Liver (tissue), 8 donors: ENCODE measurements at regions not wholly inside any gene's neighbourhood (a gene's known extent, or its start where the extent isn't known, plus 50 kb on each side); places are given as distances from the start of the nearest gene placed in this dataset.
A peak's percentile ranks its signal among the peaks of the same experiment; 100 is the strongest.

Source experiments
- DNase-seq: peaks from one replicate; pipeline ENCODE4 v3.0.0-alpha.2; 2017; ENCODE audit warnings: low spot score
- H3K27ac ChIP-seq, 2 donors: one replicate each; pipeline ENCODE4 v1.7.0; 2013; ENCODE audit warnings: inconsistent platforms in 2 of 2, low read length in 2 of 2, control low read depth in 1 of 2, low read depth in 1 of 2, mild to moderate bottlenecking in 1 of 2
- H3K27me3 ChIP-seq, 4 donors: one replicate each; pipeline versions ENCODE4 v1.6.1 to v1.7.0; 2013; ENCODE audit warnings: low read length in 3 of 4, inconsistent platforms in 1 of 4, mild to moderate bottlenecking in 1 of 4, moderate library complexity in 1 of 4; ENCODE audit not compliant: control insufficient read depth in 4 of 4, insufficient read depth in 4 of 4
- H3K36me3 ChIP-seq, 4 donors: one replicate each; pipeline versions ENCODE4 v1.6.1 to v1.7.0; 2013; ENCODE audit warnings: low read length in 3 of 4, mild to moderate bottlenecking in 3 of 4, low read depth in 1 of 4, moderate library complexity in 1 of 4; ENCODE audit not compliant: control insufficient read depth in 4 of 4, insufficient read depth in 3 of 4
- H3K4me1 ChIP-seq, 4 donors: one replicate each; pipeline versions ENCODE4 v1.6.1 to v1.7.0; 2013; ENCODE audit warnings: low read length in 3 of 4, mild to moderate bottlenecking in 3 of 4, moderate library complexity in 1 of 4; ENCODE audit not compliant: control insufficient read depth in 4 of 4, insufficient read depth in 4 of 4
- H3K4me3 ChIP-seq, 3 donors: one replicate each; pipeline versions ENCODE4 v1.6.1 to v1.7.0; 2013; ENCODE audit warnings: low read length in 3 of 3, control low read depth in 1 of 3, low read depth in 1 of 3, mild to moderate bottlenecking in 1 of 3
- H3K9ac ChIP-seq, 2 donors: one replicate each; pipeline ENCODE4 v1.7.0; 2013; ENCODE audit warnings: low read length in 2 of 2, mild to moderate bottlenecking in 2 of 2, moderate library complexity in 2 of 2, control low read depth in 1 of 2, low read depth in 1 of 2
- H3K9me3 ChIP-seq, 4 donors: one replicate each; pipeline versions ENCODE4 v1.6.1 to v1.7.0; 2013; ENCODE audit warnings: low read length in 3 of 4; ENCODE audit not compliant: control insufficient read depth in 4 of 4
- EGR1 ChIP-seq, 2 donors: IDR thresholded peaks; 2 replicates each; pipeline ENCODE4 v1.6.1; 2016 to 2018; ENCODE audit warnings: antibody characterized with exemption in 2 of 2, low read depth in 2 of 2
- FOXA1 ChIP-seq: IDR thresholded peaks from 2 replicates; pipeline ENCODE4 v1.6.1; 2016; ENCODE audit warnings: antibody characterized with exemption
- FOXA2 ChIP-seq: IDR thresholded peaks from 2 replicates; pipeline ENCODE4 v1.6.1; 2016; ENCODE audit warnings: antibody characterized with exemption
- GABPA ChIP-seq, 2 donors: IDR thresholded peaks in 1 of 2; conservative IDR thresholded peaks in 1 of 2; 2 replicates each; pipeline ENCODE4 v1.6.1; 2016; ENCODE audit warnings: antibody characterized with exemption in 2 of 2, mild to moderate bottlenecking in 1 of 2, moderate library complexity in 1 of 2
- HNF4A ChIP-seq, 2 donors: conservative IDR thresholded peaks; 2 replicates each; pipeline ENCODE4 v1.6.1; 2016; ENCODE audit warnings: antibody characterized with exemption in 2 of 2, mild to moderate bottlenecking in 2 of 2
- HNF4G ChIP-seq: IDR thresholded peaks from 2 replicates; pipeline ENCODE4 v1.6.1; 2016; ENCODE audit warnings: antibody characterized with exemption
- JUND ChIP-seq, 2 donors: IDR thresholded peaks; 2 replicates each; pipeline ENCODE4 v1.6.1; 2016; ENCODE audit warnings: antibody characterized with exemption in 2 of 2
- NR2F2 ChIP-seq: IDR thresholded peaks from 2 replicates; pipeline ENCODE4 v1.6.1; 2016; ENCODE audit warnings: antibody characterized with exemption
- RAD21 ChIP-seq, 2 donors: IDR thresholded peaks; 2 replicates each; pipeline ENCODE4 v1.6.1; 2016; ENCODE audit warnings: antibody characterized with exemption in 2 of 2, mild to moderate bottlenecking in 2 of 2
- RXRA ChIP-seq, 2 donors: IDR thresholded peaks; 2 replicates each; pipeline ENCODE4 v1.6.1; 2017 to 2018; ENCODE audit warnings: antibody characterized with exemption in 2 of 2, mild to moderate bottlenecking in 1 of 2
- SP1 ChIP-seq: IDR thresholded peaks from 2 replicates; pipeline ENCODE4 v1.6.1; 2018; ENCODE audit warnings: antibody characterized with exemption, mild to moderate bottlenecking
- TAF1 ChIP-seq: conservative IDR thresholded peaks from 2 replicates; pipeline ENCODE4 v1.6.1; 2016; ENCODE audit warnings: antibody characterized with exemption, mild to moderate bottlenecking
- YY1 ChIP-seq: IDR thresholded peaks from 2 replicates; pipeline ENCODE4 v1.6.1; 2016; ENCODE audit warnings: antibody characterized with exemption, mild to moderate bottlenecking
- WGBS: extraction: QIAGEN DNeasy Blood & Tissue Kit; methylation state at CpG from one replicate; pipeline ENCODE4 v1.1.7; 2013; 5-methylcytosine and 5-hydroxymethylcytosine counted together
- TF ChIP-seq, protein P1 (sequence below): IDR thresholded peaks from 2 replicates; pipeline ENCODE4 v1.6.1; 2016; ENCODE audit warnings: antibody characterized with exemption, mild to moderate bottlenecking
- TF ChIP-seq, protein P2 (sequence below): fragments of 150-350 bp; IDR thresholded peaks from 2 replicates; pipeline ENCODE4 v1.5.1; 2017; ENCODE audit warnings: improper control_type of control experiment, low read depth, low read length; ENCODE audit not compliant: missing input control
- TF ChIP-seq, protein P3 (sequence below): IDR thresholded peaks from 2 replicates; pipeline ENCODE4 v1.6.1; 2016; ENCODE audit warnings: antibody characterized with exemption
- TF ChIP-seq, protein P4 (sequence below): IDR thresholded peaks from 2 replicates; pipeline ENCODE4 v1.6.1; 2016; ENCODE audit warnings: antibody characterized with exemption
- TF ChIP-seq, protein P5 (sequence below): IDR thresholded peaks from 2 replicates; pipeline ENCODE4 v1.6.1; 2016; ENCODE audit warnings: antibody characterized with exemption
- donor health status: healthy.
- donor health status: healthy.
- donor health status: healthy.
- donor health status: healthy.
- donor health status: healthy.

DNA sequence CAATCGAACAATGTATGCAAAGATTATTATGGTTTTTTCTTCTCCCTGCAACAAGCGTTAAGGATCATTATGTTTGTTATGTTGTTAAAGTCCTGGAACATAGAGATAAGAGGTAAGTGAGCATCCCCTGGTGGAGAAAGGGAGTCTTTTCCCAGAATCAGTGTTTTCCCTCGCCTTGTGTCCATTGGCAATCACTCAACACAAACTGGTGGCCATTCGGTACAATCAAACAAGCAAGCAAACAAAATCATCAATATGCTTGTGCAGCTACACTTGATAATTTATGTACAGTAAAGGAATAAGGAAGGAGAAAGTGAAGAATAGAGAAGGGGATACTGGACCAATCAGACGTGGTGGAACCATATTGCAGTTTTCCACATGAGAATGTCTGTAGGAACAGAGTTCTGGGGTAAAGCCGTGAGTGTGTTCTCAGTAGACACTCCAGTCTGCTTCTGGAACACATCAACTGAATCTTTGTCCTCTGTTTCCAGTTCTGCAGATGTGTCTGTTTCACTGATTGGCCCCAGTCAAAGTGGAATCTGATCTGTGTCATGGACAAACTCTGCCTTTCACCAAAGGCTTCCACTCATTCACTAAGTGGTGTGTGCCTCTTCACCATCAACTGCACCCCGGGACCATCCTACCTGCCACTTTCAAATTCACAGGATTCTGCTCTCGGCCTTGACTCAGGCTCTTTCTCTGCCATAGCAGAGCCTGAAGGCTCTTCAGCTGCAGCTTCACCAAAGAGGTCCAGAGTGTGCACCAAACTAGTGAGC lies 169.5 kb downstream of the AHSP start:
- Histone ChIP-seq H3K9ac (no peak overlapping the region), H3K27me3 (no peaks in the 10 kb centered on the region), H3K4me3 (no peak overlapping the region), H3K36me3 (no peaks in the 10 kb centered on the region), H3K9me3 (no peaks in the 10 kb centered on the region), H3K4me1 (peaks cover 0 to 15% (median 8%) of the 10 kb centered on the region in 4 donors), H3K27ac (no peak overlapping the region)
- DNase-seq: no peak
- TF ChIP-seq NR2F2: no peak
- TF ChIP-seq TAF1: no peak
- TF ChIP-seq, protein P1, sequence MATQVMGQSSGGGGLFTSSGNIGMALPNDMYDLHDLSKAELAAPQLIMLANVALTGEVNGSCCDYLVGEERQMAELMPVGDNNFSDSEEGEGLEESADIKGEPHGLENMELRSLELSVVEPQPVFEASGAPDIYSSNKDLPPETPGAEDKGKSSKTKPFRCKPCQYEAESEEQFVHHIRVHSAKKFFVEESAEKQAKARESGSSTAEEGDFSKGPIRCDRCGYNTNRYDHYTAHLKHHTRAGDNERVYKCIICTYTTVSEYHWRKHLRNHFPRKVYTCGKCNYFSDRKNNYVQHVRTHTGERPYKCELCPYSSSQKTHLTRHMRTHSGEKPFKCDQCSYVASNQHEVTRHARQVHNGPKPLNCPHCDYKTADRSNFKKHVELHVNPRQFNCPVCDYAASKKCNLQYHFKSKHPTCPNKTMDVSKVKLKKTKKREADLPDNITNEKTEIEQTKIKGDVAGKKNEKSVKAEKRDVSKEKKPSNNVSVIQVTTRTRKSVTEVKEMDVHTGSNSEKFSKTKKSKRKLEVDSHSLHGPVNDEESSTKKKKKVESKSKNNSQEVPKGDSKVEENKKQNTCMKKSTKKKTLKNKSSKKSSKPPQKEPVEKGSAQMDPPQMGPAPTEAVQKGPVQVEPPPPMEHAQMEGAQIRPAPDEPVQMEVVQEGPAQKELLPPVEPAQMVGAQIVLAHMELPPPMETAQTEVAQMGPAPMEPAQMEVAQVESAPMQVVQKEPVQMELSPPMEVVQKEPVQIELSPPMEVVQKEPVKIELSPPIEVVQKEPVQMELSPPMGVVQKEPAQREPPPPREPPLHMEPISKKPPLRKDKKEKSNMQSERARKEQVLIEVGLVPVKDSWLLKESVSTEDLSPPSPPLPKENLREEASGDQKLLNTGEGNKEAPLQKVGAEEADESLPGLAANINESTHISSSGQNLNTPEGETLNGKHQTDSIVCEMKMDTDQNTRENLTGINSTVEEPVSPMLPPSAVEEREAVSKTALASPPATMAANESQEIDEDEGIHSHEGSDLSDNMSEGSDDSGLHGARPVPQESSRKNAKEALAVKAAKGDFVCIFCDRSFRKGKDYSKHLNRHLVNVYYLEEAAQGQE: no peak
- TF ChIP-seq GABPA (IDR thresholded peaks at IDR 0.05 in 1 of 2, conservative IDR thresholded peaks at IDR 0.05 in 1 of 2): no peak
- TF ChIP-seq, protein P2, sequence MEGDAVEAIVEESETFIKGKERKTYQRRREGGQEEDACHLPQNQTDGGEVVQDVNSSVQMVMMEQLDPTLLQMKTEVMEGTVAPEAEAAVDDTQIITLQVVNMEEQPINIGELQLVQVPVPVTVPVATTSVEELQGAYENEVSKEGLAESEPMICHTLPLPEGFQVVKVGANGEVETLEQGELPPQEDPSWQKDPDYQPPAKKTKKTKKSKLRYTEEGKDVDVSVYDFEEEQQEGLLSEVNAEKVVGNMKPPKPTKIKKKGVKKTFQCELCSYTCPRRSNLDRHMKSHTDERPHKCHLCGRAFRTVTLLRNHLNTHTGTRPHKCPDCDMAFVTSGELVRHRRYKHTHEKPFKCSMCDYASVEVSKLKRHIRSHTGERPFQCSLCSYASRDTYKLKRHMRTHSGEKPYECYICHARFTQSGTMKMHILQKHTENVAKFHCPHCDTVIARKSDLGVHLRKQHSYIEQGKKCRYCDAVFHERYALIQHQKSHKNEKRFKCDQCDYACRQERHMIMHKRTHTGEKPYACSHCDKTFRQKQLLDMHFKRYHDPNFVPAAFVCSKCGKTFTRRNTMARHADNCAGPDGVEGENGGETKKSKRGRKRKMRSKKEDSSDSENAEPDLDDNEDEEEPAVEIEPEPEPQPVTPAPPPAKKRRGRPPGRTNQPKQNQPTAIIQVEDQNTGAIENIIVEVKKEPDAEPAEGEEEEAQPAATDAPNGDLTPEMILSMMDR: peak; percentile 88
- peak in 1 of 2 donors; percentile 10 for TF ChIP-seq HNF4A (conservative IDR thresholded peaks at IDR 0.05)
- no peak for TF ChIP-seq FOXA1
- TF ChIP-seq, protein P3, sequence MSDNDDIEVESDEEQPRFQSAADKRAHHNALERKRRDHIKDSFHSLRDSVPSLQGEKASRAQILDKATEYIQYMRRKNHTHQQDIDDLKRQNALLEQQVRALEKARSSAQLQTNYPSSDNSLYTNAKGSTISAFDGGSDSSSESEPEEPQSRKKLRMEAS: no peak
- TF ChIP-seq YY1: no peak
- TF ChIP-seq, protein P4, sequence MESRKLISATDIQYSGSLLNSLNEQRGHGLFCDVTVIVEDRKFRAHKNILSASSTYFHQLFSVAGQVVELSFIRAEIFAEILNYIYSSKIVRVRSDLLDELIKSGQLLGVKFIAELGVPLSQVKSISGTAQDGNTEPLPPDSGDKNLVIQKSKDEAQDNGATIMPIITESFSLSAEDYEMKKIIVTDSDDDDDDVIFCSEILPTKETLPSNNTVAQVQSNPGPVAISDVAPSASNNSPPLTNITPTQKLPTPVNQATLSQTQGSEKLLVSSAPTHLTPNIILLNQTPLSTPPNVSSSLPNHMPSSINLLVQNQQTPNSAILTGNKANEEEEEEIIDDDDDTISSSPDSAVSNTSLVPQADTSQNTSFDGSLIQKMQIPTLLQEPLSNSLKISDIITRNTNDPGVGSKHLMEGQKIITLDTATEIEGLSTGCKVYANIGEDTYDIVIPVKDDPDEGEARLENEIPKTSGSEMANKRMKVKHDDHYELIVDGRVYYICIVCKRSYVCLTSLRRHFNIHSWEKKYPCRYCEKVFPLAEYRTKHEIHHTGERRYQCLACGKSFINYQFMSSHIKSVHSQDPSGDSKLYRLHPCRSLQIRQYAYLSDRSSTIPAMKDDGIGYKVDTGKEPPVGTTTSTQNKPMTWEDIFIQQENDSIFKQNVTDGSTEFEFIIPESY: no peak
- no peak for TF ChIP-seq EGR1 (IDR thresholded peaks at IDR 0.05; ENCODE audit: low read depth in 2 of 2)
- TF ChIP-seq RXRA (IDR thresholded peaks at IDR 0.05): no peak
- TF ChIP-seq RAD21 (IDR thresholded peaks at IDR 0.05): peak; percentile 87 to 94
- TF ChIP-seq JUND (IDR thresholded peaks at IDR 0.05): no peak
- TF ChIP-seq FOXA2: no peak
- no peak for TF ChIP-seq SP1
- TF ChIP-seq HNF4G: no peak
- TF ChIP-seq, protein P5, sequence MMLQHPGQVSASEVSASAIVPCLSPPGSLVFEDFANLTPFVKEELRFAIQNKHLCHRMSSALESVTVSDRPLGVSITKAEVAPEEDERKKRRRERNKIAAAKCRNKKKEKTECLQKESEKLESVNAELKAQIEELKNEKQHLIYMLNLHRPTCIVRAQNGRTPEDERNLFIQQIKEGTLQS: no peak
- WGBS: 35% methylated on average over 8 of the region's 8 CpGs
